Lower leg skin (tissue), 3 donors: ENCODE measurements at regions not wholly inside any gene's neighbourhood (a gene's known extent, or its start where the extent isn't known, plus 50 kb on each side); places are given as distances from the start of the nearest gene placed in this dataset.

Source experiments
- CTCF ChIP-seq, 3 donors: fragments of 450-650 bp; IDR thresholded peaks; one replicate each; pipeline ENCODE4 v1.5.1; 2016; ENCODE audit warnings: antibody characterized with exemption in 3 of 3, mild to moderate bottlenecking in 3 of 3, moderate library complexity in 2 of 3
- POLR2A ChIP-seq, 2 donors: fragments of 450-650 bp; IDR thresholded peaks; one replicate each; pipeline ENCODE4 v1.6.1; 2016 to 2017; ENCODE audit warnings: antibody characterized with exemption in 2 of 2, mild to moderate bottlenecking in 1 of 2, moderate library complexity in 1 of 2

GRCh38 chr3:8353364-8353763 is 148.3 kb upstream of the LMCD1 start:
- TF ChIP-seq POLR2A (IDR thresholded peaks at IDR 0.05) = no peak
- no peak for TF ChIP-seq CTCF (IDR thresholded peaks at IDR 0.05)
